Caki2 (cell line): ENCODE measurements at regions not wholly inside any gene's neighbourhood (a gene's known extent, or its start where the extent isn't known, plus 50 kb on each side); places are given as distances from the start of the nearest gene placed in this dataset.

Source experiments
- DNase-seq: peaks from one replicate; pipeline ENCODE4 v3.0.0-alpha.2; 2015; ENCODE audit warnings: low read depth
- in situ Hi-C: cut with HindIII; loops from 2 replicates; pipeline ENCODE4 v1.10.0; 2016; ENCODE audit warnings: low sequenced_read_pairs, low pct_unique_long_range_greater_than_20kb, mixed read lengths

GRCh38 chr18:27715751-27716150, 461.2 kb downstream of the CDH2 start:
- in situ Hi-C loops, result no loop called here
- no peak for DNase-seq

GRCh38 chr18:27713738-27714095, 463.2 kb downstream of the CDH2 start:
- DNase-seq, result no peak
- in situ Hi-C loops, result no loop called here

GRCh38 chr18:27713037-27713737, 463.7 kb downstream of the CDH2 start:
- no peak for DNase-seq
- in situ Hi-C loops, result no loop called here

- in situ Hi-C loops, result no loop called here
- no peak for DNase-seq
These were observed 464.9 kb downstream of the CDH2 start for GRCh38 chr18:27712066-27712465.

- no peak for DNase-seq
- in situ Hi-C loops, result no loop called here
These were observed 465.5 kb downstream of the CDH2 start for GRCh38 chr18:27711382-27711781.

GRCh38 chr18:27709344-27709743, 467.6 kb downstream of the CDH2 start:
- DNase-seq, result no peak
- in situ Hi-C loops, result no loop called here

- in situ Hi-C loops, result no loop called here
These were observed 469.7 kb downstream of the CDH2 start for GRCh38 chr18:27707201-27707600.

GRCh38 chr18:27704736-27705361, 472.1 kb downstream of the CDH2 start:
- in situ Hi-C loops, result no loop called here
- peak; percentile 26 for DNase-seq

More at GRCh38 chr18:27707201-27707600, 469.7 kb downstream of the CDH2 start:
- no peak for DNase-seq

GRCh38 chr18:27699137-27699536, 477.8 kb downstream of the CDH2 start:
- in situ Hi-C loops, result no loop called here
- no peak for DNase-seq

GRCh38 chr18:27696148-27696547, 480.8 kb downstream of the CDH2 start:
- in situ Hi-C loops, result no loop called here
- DNase-seq, result no peak

- in situ Hi-C loops, result no loop called here
- peak; percentile 5 for DNase-seq
These were observed 481.4 kb downstream of the CDH2 start for GRCh38 chr18:27695503-27695902.

GRCh38 chr18:27695052-27695451, 481.9 kb downstream of the CDH2 start:
- in situ Hi-C loops, result no loop called here
- DNase-seq, result no peak

GRCh38 chr18:27688581-27688980, 488.3 kb downstream of the CDH2 start:
- in situ Hi-C loops, result no loop called here
- no peak for DNase-seq

- DNase-seq, result no peak
- in situ Hi-C loops, result no loop called here
These were observed 489.5 kb downstream of the CDH2 start for GRCh38 chr18:27687351-27687979.

GRCh38 chr18:27685807-27686412, 491.0 kb downstream of the CDH2 start:
- peak; percentile 21 for DNase-seq
- in situ Hi-C loops, result no loop called here

GRCh38 chr18:27685091-27685490, 491.8 kb downstream of the CDH2 start:
- no peak for DNase-seq
- in situ Hi-C loops, result no loop called here

- in situ Hi-C loops, result no loop called here
- DNase-seq, result no peak
These were observed 489.3 kb upstream of the CHST9 start for GRCh38 chr18:27674411-27674810.

GRCh38 chr18:27673861-27674260, 488.8 kb upstream of the CHST9 start:
- no peak for DNase-seq
- in situ Hi-C loops, result no loop called here

GRCh38 chr18:27668158-27668557, 483.1 kb upstream of the CHST9 start:
- in situ Hi-C loops, result no loop called here
- DNase-seq, result no peak
